Keratinocyte (primary cell): ENCODE measurements at regions not wholly inside any gene's neighbourhood (a gene's known extent, or its start where the extent isn't known, plus 50 kb on each side); places are given as distances from the start of the nearest gene placed in this dataset.

ENCODE experiments used
- EZH2 ChIP-seq: IDR thresholded peaks from one replicate; pipeline ENCODE4 v1.6.1; 2012; ENCODE audit warnings: inconsistent platforms, mild to moderate bottlenecking, low read length, moderate library complexity
- TF ChIP-seq, protein P1 (sequence below), 3 experiments: IDR thresholded peaks in 1 of 3; conservative IDR thresholded peaks in 1 of 3; optimal IDR thresholded peaks in 1 of 3; 2 replicates in 2 of 3; 3 replicates in 1 of 3; pipeline versions ENCODE3 to v1.5.1; 2011; ENCODE audit warnings: low read length in 3 of 3, mild to moderate bottlenecking in 3 of 3, moderate library complexity in 2 of 3, control low read depth in 1 of 3, inconsistent platforms in 1 of 3; ENCODE audit not compliant: insufficient read depth in 2 of 3; ENCODE audit errors: extremely low read depth in 1 of 3

DNA sequence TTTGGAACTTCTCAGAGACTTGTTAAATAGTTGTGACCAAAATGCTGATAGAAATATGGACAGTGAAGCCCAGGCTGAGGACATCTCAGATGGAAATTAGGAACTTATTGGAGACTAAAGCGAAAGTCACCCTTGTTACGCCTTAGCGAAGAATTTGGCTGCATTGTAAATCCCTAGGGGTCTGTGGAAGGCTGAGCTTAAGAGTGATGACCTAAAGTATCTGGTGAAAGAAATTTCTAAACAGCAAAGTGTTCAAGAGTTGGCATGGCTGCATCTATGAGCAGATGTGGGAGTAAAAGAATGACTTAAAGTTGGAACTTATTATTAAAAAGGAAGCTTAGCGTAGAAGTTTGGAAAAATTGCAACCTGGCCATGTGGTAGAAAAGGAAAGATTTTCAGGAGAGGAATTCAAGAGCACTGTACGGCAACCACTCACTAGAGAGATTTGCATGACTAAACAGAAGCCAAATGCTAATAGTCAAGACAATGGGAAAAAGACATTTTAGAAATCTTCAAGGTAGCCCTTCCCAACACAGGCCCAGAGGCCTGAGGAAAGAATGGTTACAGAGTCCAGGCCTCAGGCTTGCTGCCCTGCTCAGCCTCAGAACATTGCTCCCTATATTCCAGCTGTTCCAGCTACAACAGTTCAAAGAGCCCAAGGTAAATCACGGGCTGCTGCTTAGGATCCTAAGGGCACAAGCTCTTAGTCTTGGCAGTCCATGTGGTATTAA is 61.6 kb upstream of the TNFRSF21 start:
- TF ChIP-seq, protein P1, sequence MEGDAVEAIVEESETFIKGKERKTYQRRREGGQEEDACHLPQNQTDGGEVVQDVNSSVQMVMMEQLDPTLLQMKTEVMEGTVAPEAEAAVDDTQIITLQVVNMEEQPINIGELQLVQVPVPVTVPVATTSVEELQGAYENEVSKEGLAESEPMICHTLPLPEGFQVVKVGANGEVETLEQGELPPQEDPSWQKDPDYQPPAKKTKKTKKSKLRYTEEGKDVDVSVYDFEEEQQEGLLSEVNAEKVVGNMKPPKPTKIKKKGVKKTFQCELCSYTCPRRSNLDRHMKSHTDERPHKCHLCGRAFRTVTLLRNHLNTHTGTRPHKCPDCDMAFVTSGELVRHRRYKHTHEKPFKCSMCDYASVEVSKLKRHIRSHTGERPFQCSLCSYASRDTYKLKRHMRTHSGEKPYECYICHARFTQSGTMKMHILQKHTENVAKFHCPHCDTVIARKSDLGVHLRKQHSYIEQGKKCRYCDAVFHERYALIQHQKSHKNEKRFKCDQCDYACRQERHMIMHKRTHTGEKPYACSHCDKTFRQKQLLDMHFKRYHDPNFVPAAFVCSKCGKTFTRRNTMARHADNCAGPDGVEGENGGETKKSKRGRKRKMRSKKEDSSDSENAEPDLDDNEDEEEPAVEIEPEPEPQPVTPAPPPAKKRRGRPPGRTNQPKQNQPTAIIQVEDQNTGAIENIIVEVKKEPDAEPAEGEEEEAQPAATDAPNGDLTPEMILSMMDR (optimal IDR thresholded peaks at IDR 0.05 in 1 of 3, IDR thresholded peaks at IDR 0.05 in 1 of 3, conservative IDR thresholded peaks at IDR 0.05 in 1 of 3; ENCODE audit: extremely low read depth in 1 of 3, insufficient read depth in 2 of 3, low read length in 3 of 3): no peak
- TF ChIP-seq EZH2: no peak
